ENCODE measurements at regions not wholly inside any gene's neighbourhood (a gene's known extent, or its start where the extent isn't known, plus 50 kb on each side); places are given as distances from the start of the nearest gene placed in this dataset.

DNA sequence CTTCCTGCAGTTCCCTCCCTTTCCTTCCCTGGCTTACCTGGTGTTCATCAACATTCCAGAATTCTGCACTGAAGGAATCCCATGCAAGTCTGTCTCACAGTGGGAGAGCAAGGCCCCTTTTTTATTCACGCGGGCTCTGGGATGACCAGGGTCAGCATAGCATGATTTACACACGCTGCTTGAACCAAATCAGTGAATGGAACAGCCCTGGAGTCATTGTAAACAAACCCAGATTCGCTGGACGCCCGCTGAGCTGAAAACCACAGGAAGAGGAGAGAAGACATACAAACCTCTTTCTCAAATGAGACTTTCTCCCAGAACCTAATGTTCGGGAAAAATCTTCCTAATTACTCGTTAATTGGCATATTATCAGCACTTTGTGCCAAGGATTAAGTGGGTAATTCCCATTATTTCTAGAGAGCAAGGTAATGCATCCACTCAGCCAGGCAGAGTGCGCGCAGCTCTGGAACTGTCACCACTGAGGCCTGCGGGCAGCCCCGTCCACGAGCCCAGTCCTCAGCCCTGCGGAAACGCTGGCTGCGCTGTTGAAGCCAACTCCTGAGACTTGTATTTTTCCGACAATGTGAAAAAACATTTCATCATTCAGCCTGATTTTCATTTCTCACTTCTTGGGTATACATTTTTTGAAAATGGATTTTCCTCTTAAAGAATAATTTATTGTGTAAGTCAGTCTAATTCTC is 140.0 kb downstream of the ETS2 start:
- Histone ChIP-seq H3K4me1 (no peaks in the 10 kb centered on the region), H3K9me3 (peaks cover 23% of the 10 kb centered on the region), H4K20me1 (no peaks in the 10 kb centered on the region), H3K36me3 (no peaks in the 10 kb centered on the region), H3K4me2 (no peak overlapping the region), H3K9ac (no peak overlapping the region), H3K4me3 (no peak overlapping the region), H3K27me3 (no peaks in the 10 kb centered on the region), H3K27ac (no peak overlapping the region)
- TF ChIP-seq Cebpa-rat (IDR thresholded peaks at IDR 0.05): no peak

DNA sequence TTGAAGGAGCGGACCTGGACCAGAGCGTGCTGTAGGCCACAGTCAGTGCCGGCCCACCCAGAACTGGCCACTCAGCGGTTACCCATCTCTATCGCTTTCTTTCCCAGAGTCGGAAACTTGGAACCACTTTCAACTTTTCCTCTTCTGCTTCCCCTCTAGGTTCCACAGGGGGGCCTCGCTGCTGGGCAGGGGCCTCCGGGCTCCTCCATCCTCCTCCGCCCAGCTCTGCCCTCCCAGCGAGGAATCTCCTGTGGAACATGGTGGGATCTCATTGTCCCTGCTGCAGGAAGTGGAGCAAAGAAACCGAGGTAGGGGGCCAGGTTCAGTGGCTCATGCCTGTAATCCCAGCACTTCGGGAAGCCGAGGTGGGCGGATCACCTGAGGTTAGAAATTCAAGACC is 139.2 kb downstream of the ETS2 start:
- Histone ChIP-seq H3K36me3 (no peaks in the 10 kb centered on the region), H3K4me3 (no peak overlapping the region), H3K27me3 (no peaks in the 10 kb centered on the region), H3K4me1 (no peaks in the 10 kb centered on the region), H3K27ac (no peak overlapping the region), H3K9me3 (peaks cover 16% of the 10 kb centered on the region), H3K9ac (no peak overlapping the region), H4K20me1 (no peaks in the 10 kb centered on the region), H3K4me2 (no peak overlapping the region)
- TF ChIP-seq Cebpa-rat (IDR thresholded peaks at IDR 0.05): no peak

DNA sequence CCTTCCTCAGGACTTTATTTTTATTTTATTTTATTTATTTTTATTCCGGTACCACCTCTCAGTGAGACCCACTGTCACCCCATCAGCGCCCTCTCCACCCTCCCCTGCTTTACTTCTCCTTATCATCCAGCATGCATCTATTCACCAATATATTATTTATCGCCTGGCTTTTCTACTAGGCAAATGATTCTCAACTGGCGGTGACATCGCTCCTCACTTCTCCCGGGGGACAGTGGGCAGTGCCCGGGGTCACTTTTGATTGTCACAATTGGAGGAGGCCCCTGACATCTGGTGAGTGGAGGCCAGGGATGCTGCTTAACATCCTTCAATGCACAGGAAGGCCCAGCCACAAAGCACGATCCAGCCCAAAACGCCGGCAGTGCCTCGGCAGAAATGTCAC is 138.7 kb downstream of the ETS2 start:
- H3K4me2 ChIP-seq: no peak overlapping the region
- H3K4me3 ChIP-seq: no peak overlapping the region
- no peaks in the 10 kb centered on the region for H4K20me1 ChIP-seq
- no peaks in the 10 kb centered on the region for H3K4me1 ChIP-seq
- no peaks in the 10 kb centered on the region for H3K36me3 ChIP-seq
- peaks cover 16% of the 10 kb centered on the region for H3K9me3 ChIP-seq
- H3K27ac ChIP-seq: no peak overlapping the region
- no peaks in the 10 kb centered on the region for H3K27me3 ChIP-seq
- no peak for TF ChIP-seq Cebpa-rat (IDR thresholded peaks at IDR 0.05)
- H3K9ac ChIP-seq: no peak overlapping the region

DNA sequence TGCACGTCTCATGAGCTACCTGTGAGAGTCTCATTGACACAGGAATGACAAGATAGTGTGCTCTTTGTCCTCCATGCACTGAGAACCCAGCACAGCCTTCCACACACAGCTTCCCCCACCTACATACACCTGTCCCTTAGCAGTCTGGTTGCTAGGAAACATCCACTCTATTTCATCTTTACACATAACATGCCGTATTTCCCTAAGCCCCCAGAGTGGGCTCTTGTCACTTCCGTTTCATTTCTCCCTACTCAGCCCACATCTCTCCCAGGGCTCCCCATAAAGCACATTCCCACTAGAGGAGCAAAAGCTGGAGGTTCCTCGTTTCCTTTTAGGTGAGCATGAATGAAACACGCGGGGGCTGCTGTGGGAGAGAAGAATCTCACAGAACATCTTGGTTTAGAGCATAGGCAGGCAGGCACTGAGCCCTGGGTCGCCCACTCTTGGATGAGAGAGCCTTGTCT is 137.1 kb downstream of the ETS2 start:
- H3K9me3 ChIP-seq: peaks cover 16% of the 10 kb centered on the region
- no peaks in the 10 kb centered on the region for H3K27me3 ChIP-seq
- H3K27ac ChIP-seq: no peak overlapping the region
- H3K9ac ChIP-seq: no peak overlapping the region
- H4K20me1 ChIP-seq: no peaks in the 10 kb centered on the region
- no peak overlapping the region for H3K4me2 ChIP-seq
- H3K4me1 ChIP-seq: peaks cover 12% of the 10 kb centered on the region
- no peak for TF ChIP-seq Cebpa-rat (IDR thresholded peaks at IDR 0.05)
- H3K36me3 ChIP-seq: no peaks in the 10 kb centered on the region
- no peak overlapping the region for H3K4me3 ChIP-seq

DNA sequence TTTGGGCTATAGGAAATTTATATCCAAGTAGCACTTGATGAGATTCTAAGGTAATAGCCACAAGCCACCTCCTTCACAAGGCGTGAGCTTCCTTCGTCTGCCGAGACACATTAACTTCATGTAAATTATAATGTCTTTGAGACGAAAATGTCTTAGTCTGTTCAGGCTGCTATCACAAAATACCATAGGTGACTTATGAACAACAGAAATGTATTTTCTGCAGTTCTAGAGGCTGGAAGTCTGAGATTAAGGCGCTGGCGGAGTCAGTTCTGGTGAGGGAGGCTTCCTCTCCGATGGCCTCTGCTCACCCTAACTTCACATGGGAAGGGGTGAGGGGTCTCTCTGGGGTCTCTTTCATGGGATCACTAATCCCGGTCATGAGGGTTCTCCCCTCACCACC is 133.0 kb downstream of the ETS2 start:
- H3K36me3 ChIP-seq: no peaks in the 10 kb centered on the region
- H3K4me3 ChIP-seq: no peak overlapping the region
- peaks cover 16% of the 10 kb centered on the region for H3K4me1 ChIP-seq
- H3K27ac ChIP-seq: no peak overlapping the region
- H3K27me3 ChIP-seq: no peaks in the 10 kb centered on the region
- H3K9me3 ChIP-seq: peaks cover 10% of the 10 kb centered on the region
- H3K4me2 ChIP-seq: peak overlapping the region; percentile 32
- no peaks in the 10 kb centered on the region for H4K20me1 ChIP-seq
- H3K9ac ChIP-seq: no peak overlapping the region
- TF ChIP-seq Cebpa-rat (IDR thresholded peaks at IDR 0.05): no peak

DNA sequence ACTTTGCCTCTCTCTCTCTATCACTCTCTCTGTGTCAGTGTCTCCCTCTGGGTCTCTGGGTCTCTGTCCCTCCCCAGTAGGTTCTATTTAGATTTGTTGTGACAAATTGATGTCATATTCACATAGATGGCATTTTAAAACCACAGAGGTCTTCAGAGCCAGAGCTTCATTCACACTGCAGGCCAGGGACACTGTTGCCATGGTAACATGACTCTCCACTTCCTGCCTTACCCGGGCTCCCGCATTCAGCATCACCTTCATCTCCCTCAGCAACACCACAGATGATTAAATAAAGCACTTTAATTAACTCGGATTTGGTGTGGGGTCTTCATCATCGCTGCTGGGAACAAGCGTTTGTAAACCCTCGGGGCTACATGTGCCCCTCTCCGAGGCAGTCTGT is 132.6 kb downstream of the ETS2 start:
- Histone ChIP-seq H3K36me3 (no peaks in the 10 kb centered on the region), H3K27me3 (no peaks in the 10 kb centered on the region), H3K9me3 (peaks cover 9% of the 10 kb centered on the region), H3K4me3 (no peak overlapping the region), H4K20me1 (no peaks in the 10 kb centered on the region), H3K9ac (no peak overlapping the region), H3K4me1 (peaks cover 16% of the 10 kb centered on the region), H3K27ac (no peak overlapping the region), H3K4me2 (peak overlapping the region; percentile 32)
- TF ChIP-seq Cebpa-rat (IDR thresholded peaks at IDR 0.05): no peak

DNA sequence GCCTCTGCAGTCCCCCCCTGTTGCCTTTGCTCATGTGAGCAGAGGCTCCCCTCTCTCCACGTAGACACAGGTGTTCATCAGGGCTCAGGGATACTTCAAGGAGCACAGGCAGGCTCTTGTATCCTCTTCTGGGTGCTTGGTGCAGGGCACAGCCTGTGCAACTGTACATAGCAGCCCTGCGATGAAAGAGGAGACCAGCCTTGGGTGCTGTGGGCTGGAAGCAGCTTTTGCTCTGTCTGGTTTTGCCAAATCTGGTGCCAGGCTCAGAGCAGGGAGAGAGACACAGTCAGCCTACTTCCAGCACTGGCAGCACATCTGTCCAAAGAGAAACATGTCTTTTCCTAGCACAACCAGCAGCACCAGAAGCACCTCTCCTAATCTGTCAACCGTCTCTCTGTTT is 132.1 kb downstream of the ETS2 start:
- TF ChIP-seq Cebpa-rat (IDR thresholded peaks at IDR 0.05): no peak
- Histone ChIP-seq H3K4me1 (peaks cover 16% of the 10 kb centered on the region), H3K4me2 (peak overlapping the region; percentile 32), H3K27me3 (no peaks in the 10 kb centered on the region), H3K4me3 (no peak overlapping the region), H3K9me3 (peaks cover 5% of the 10 kb centered on the region), H4K20me1 (no peaks in the 10 kb centered on the region), H3K9ac (no peak overlapping the region), H3K27ac (no peak overlapping the region), H3K36me3 (no peaks in the 10 kb centered on the region)

DNA sequence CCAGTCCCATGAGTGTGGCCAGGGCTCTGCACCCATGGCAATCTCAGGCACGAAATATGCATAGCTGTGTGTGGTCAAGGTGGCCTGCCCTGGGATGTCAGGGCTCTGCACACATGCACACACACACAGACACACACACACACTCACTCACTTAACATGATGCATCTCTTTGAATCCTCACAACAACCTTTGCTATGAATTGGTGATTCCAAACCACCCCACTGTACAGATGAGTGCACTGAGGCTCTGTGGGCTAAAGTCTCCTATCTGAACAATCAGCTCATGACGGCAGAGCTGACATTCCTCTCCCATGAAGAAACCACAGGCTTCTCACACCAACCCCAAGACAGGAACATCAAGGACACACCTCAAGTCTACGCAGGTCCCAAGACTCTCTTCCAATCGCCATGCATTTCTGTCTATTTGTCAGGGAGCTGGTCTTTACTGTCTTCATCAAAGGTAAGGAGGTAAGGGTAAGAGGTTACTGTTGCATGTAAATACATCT is 131.6 kb downstream of the ETS2 start:
- H3K27me3 ChIP-seq: no peaks in the 10 kb centered on the region
- no peak overlapping the region; the same call in 1 of the 2 replicates for H3K4me2 ChIP-seq
- peaks cover 16% of the 10 kb centered on the region for H3K4me1 ChIP-seq
- H3K9me3 ChIP-seq: peaks cover 5% of the 10 kb centered on the region; the same call in 1 of the 2 replicates
- H3K27ac ChIP-seq: no peak overlapping the region
- H3K36me3 ChIP-seq: no peaks in the 10 kb centered on the region
- H3K9ac ChIP-seq: no peak overlapping the region
- H4K20me1 ChIP-seq: no peaks in the 10 kb centered on the region
- H3K4me3 ChIP-seq: no peak overlapping the region
- TF ChIP-seq Cebpa-rat (IDR thresholded peaks at IDR 0.05): no peak

DNA sequence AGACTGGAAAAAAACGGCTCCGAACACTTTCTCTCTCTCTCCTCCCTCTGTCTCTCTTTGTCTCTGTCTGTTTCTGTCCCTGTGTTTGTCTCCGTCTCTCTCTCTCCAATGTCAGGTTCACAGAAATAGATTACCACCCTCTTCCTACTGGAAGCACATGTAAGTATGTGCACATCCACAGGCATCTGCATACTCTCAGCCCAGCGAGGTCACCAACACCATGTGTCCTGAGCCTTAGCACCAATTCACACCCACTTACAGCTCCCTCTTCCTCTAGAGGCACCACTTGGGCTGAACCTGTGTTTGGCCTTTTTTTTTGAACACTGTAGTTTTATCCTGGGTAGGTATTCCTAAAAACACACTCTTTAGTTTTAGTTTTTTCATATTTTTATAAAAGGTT is 130.5 kb downstream of the ETS2 start:
- H3K27me3 ChIP-seq: no peaks in the 10 kb centered on the region
- H3K9ac ChIP-seq: no peak overlapping the region
- H3K4me1 ChIP-seq: peaks cover 16% of the 10 kb centered on the region
- H3K4me3 ChIP-seq: no peak overlapping the region
- H3K9me3 ChIP-seq: no peaks in the 10 kb centered on the region
- no peaks in the 10 kb centered on the region for H3K36me3 ChIP-seq
- no peak for TF ChIP-seq Cebpa-rat (IDR thresholded peaks at IDR 0.05)
- no peak overlapping the region for H3K27ac ChIP-seq
- H4K20me1 ChIP-seq: no peaks in the 10 kb centered on the region
- H3K4me2 ChIP-seq: no peak overlapping the region

DNA sequence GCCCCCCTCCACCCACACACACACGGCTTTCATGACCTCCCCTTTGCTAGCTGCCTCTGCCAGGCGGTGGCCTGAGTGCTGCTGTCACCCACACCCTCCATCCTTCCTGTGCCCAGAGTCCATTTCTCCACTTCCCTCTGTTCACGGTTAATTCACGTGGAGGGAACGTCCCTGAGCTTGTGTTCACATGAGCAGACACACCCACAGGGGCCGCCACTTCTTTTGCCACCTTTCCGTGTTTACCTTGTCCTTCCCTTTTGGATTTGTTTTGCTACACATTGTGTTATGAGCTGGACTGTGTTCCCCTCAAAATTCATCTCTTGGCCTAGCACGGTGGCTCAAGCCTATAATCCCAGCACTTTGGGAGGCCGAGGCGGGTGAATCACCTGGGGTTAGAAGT is 128.0 kb downstream of the ETS2 start:
- H3K4me2 ChIP-seq: no peak overlapping the region
- no peaks in the 10 kb centered on the region for H3K36me3 ChIP-seq
- 0 out of 2 replicates have a peak, but pooled peaks cover 10% of the 10 kb centered on the region for H3K9me3 ChIP-seq
- peaks cover 14% of the 10 kb centered on the region for H3K4me1 ChIP-seq
- no peak for TF ChIP-seq Cebpa-rat (IDR thresholded peaks at IDR 0.05)
- H3K4me3 ChIP-seq: no peak overlapping the region
- no peak overlapping the region for H3K27ac ChIP-seq
- H4K20me1 ChIP-seq: no peaks in the 10 kb centered on the region
- H3K27me3 ChIP-seq: no peaks in the 10 kb centered on the region
- no peak overlapping the region for H3K9ac ChIP-seq

Data from BLaER1 (cell line).